Central memory CD4-positive, alpha-beta T cell (primary cell): ENCODE measurements at regions not wholly inside any gene's neighbourhood (a gene's known extent, or its start where the extent isn't known, plus 50 kb on each side); places are given as distances from the start of the nearest gene placed in this dataset.
"Not testable (repeated sequence)": the region's sequence is repeated elsewhere in the genome, so short reads cannot be mapped to it uniquely, and the experiment has no call there.

Experiments used
- DNase-seq: peaks from one replicate; pipeline ENCODE4 v3.0.0; 2022

- DNase-seq, result no peak
Observed at GRCh38 chr20:22821796-22822195, 213.3 kb upstream of the SSTR4 start.

GRCh38 chr20:22823119-22823518 is 212.0 kb upstream of the SSTR4 start:
- no peak for DNase-seq

- no peak for DNase-seq
Observed at GRCh38 chr20:22824077-22824476, 211.0 kb upstream of the SSTR4 start.

- DNase-seq, result no peak
Observed at GRCh38 chr20:22825076-22825475, 210.0 kb upstream of the SSTR4 start.

GRCh38 chr20:22825546-22825945 is 209.6 kb upstream of the SSTR4 start:
- DNase-seq, result no peak

GRCh38 chr20:22826306-22827230 is 208.5 kb upstream of the SSTR4 start:
- DNase-seq, result no peak

- DNase-seq, result no peak
Observed at GRCh38 chr20:22827916-22828315, 207.2 kb upstream of the SSTR4 start.

GRCh38 chr20:22829356-22829755 is 205.8 kb upstream of the SSTR4 start:
- no peak for DNase-seq

GRCh38 chr20:22830138-22830537 is 205.0 kb upstream of the SSTR4 start:
- DNase-seq, result no peak

GRCh38 chr20:22830715-22831114 is 204.4 kb upstream of the SSTR4 start:
- DNase-seq, result not testable (repeated sequence)

GRCh38 chr20:22833851-22834250 is 201.3 kb upstream of the SSTR4 start:
- DNase-seq, result no peak

- DNase-seq, result no peak
Observed at GRCh38 chr20:22834651-22835256, 200.4 kb upstream of the SSTR4 start.

GRCh38 chr20:22836211-22836610 is 198.9 kb upstream of the SSTR4 start:
- no peak for DNase-seq

- no peak for DNase-seq
Observed at GRCh38 chr20:22836877-22837276, 198.2 kb upstream of the SSTR4 start.

GRCh38 chr20:22838001-22838400 is 197.1 kb upstream of the SSTR4 start:
- DNase-seq, result no peak

- no peak for DNase-seq
Observed at GRCh38 chr20:22841846-22842245, 193.3 kb upstream of the SSTR4 start.

- DNase-seq, result no peak
Observed at GRCh38 chr20:22842793-22843192, 192.3 kb upstream of the SSTR4 start.

GRCh38 chr20:22844959-22845358 is 190.2 kb upstream of the SSTR4 start:
- no peak for DNase-seq

GRCh38 chr20:22846863-22847262 is 188.2 kb upstream of the SSTR4 start:
- DNase-seq, result no peak

- DNase-seq, result no peak
Observed at GRCh38 chr20:22848364-22848763, 186.7 kb upstream of the SSTR4 start.

GRCh38 chr20:22851679-22852346 is 183.3 kb upstream of the SSTR4 start:
- DNase-seq, result not testable (repeated sequence)

GRCh38 chr20:22861231-22861980 is 173.7 kb upstream of the SSTR4 start:
- DNase-seq, result no peak

- no peak for DNase-seq
Observed at GRCh38 chr20:22861990-22862389, 173.1 kb upstream of the SSTR4 start.
